PC-9 (cell line): ENCODE measurements at regions not wholly inside any gene's neighbourhood (a gene's known extent, or its start where the extent isn't known, plus 50 kb on each side); places are given as distances from the start of the nearest gene placed in this dataset.

Experiments used
- BruUV-seq: library from RNA; stranded (reverse); fragments of 400-500 nt; replicated peaks from 2 replicates; lab custom pipeline; 2021; lab: Mats Ljungman, UMichigan
- CTCF ChIA-PET: fragments of 300-600 bp; sonication (Branson Sonifier 250); formaldehyde crosslinking; loops from one replicate; lab custom pipeline; 2022; ENCODE audit warnings: antibody characterized with exemption; lab: Charles Lee
- POLR2A ChIA-PET: fragments of 300-600 bp; sonication (Branson Sonifier 250); formaldehyde crosslinking; loops from one replicate; lab custom pipeline; 2022; ENCODE audit warnings: antibody characterized with exemption; ENCODE audit not compliant: unreplicated experiment; lab: Charles Lee
- DNase-seq, 2 experiments: peaks; one replicate each; pipeline versions ENCODE4 v3.0.0 to v3.0.0-alpha.2; 2015 to 2022; ENCODE audit warnings: mixed read lengths in 1 of 2
- H2AFZ ChIP-seq: fragments of 200-600 bp; sonication (generic); 2 replicates; pipeline ENCODE4 v1.8.1; 2017; ENCODE audit warnings: antibody characterized with exemption
- H3F3A ChIP-seq: fragments of 200-600 bp; sonication (generic); 2 replicates; pipeline ENCODE4 v1.8.1; 2017; ENCODE audit warnings: antibody characterized with exemption, mild to moderate bottlenecking, low read depth; ENCODE audit not compliant: insufficient read depth
- H3K27ac ChIP-seq: fragments of 200-600 bp; sonication (generic); 2 replicates; pipeline ENCODE4 v1.6.1; 2016; ENCODE audit warnings: mixed run types
- H3K27me3 ChIP-seq: fragments of 200-600 bp; sonication (generic); 2 replicates; pipeline ENCODE4 v1.6.1; 2016; ENCODE audit warnings: low read depth, mixed run types; ENCODE audit not compliant: insufficient read depth
- H3K36me3 ChIP-seq: fragments of 200-600 bp; sonication (generic); 2 replicates; pipeline ENCODE4 v1.6.1; 2016; ENCODE audit warnings: low read depth, mixed run types
- H3K4me1 ChIP-seq: fragments of 200-600 bp; sonication (generic); replicated peaks from 2 replicates; pipeline ENCODE4 v1.6.1; 2016; ENCODE audit warnings: mixed run types; ENCODE audit not compliant: insufficient read depth
- H3K4me2 ChIP-seq: fragments of 200-600 bp; sonication (generic); 2 replicates; pipeline ENCODE4 v1.6.1; 2017; ENCODE audit warnings: mixed run types
- H3K4me3 ChIP-seq: fragments of 200-600 bp; sonication (generic); 2 replicates; pipeline ENCODE4 v1.6.1; 2016; ENCODE audit warnings: mixed run types
- H3K79me2 ChIP-seq: fragments of 200-600 bp; sonication (generic); 2 replicates; pipeline ENCODE4 v1.6.1; 2017; ENCODE audit warnings: low read depth, mixed run types
- H3K9me2 ChIP-seq: fragments of 200-600 bp; sonication (generic); 2 replicates; pipeline ENCODE4 v1.8.1; 2017; ENCODE audit warnings: mild to moderate bottlenecking; ENCODE audit not compliant: insufficient read depth
- H3K9me3 ChIP-seq: fragments of 200-600 bp; sonication (generic); 2 replicates; pipeline ENCODE4 v1.8.1; 2016; ENCODE audit warnings: low read depth; ENCODE audit not compliant: insufficient read depth
- H4K20me1 ChIP-seq: fragments of 200-600 bp; sonication (generic); 2 replicates; pipeline ENCODE4 v1.8.1; 2017; ENCODE audit not compliant: insufficient read depth
- CTCF ChIP-seq: fragments of 200-600 bp; sonication (generic); conservative IDR thresholded peaks from 2 replicates; pipeline ENCODE4 v1.6.1; 2017; ENCODE audit warnings: mixed run types, antibody characterized with exemption, mild to moderate bottlenecking, moderate library complexity
- EZH2 ChIP-seq: fragments of 200-600 bp; sonication (generic); IDR thresholded peaks from 2 replicates; pipeline ENCODE4 v1.8.0; 2017; ENCODE audit warnings: antibody characterized with exemption, low read depth
- intact Hi-C: fragments of 100-400 bp; cut with micrococcal nuclease; formaldehyde crosslinking; loops from one replicate; pipeline ENCODE4 v1.10.0; 2022; ENCODE audit not compliant: unreplicated experiment

DNA sequence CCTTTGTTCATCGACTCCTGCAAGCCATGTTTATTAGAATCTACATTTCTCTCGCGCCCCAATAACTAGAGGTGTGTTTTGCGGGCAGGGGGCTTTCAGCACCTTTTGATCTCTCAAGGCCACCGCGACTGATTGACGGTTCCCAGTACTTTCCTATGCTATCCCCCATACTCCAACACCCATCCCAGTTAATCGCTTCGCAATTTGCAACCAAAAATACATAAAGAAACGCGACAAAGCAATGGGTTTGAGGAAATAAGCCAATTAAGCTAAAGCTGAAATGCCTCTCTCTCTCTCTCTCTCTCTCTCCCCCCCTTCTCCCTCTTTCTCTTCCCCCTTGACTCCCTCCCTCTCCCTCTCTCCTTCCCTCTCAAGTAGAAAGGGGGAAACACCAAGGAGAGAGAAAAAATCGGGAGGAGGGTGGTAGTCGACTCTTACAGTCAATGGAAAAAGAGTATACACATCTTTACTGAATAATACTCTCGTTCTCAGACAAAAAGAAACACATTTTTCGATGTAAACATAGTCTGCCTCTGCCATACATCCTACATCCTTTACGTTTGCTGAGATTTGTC, 128.0 kb upstream of the DPYD start:
- Histone ChIP-seq H3K79me2 (no peaks in the 10 kb centered on the region), H2AFZ (no peak overlapping the region), H3K4me3 (no peak overlapping the region), H3K27ac (no peak overlapping the region), H3K36me3 (no peaks in the 10 kb centered on the region), H4K20me1 (no peaks in the 10 kb centered on the region), H3F3A (no peaks in the 10 kb centered on the region), H3K9me3 (no peaks in the 10 kb centered on the region), H3K27me3 (no peaks in the 10 kb centered on the region), H3K9me2 (no peaks in the 10 kb centered on the region), H3K4me1 (no peaks in the 10 kb centered on the region), H3K4me2 (no peak overlapping the region)
- TF ChIP-seq CTCF (no peak), EZH2 (no peak)
- intact Hi-C loops = loop anchor here (5.0 kb wide), 2 partner anchors 47 to 112 kb away; no protein-coding TSS in a partner anchor
- POLR2A ChIA-PET = interaction anchor here (0.8 kb wide), 1 partner anchor 176 kb away, joined by 10 read pairs; no protein-coding TSS in a partner anchor
- CTCF ChIA-PET = interaction anchor here (0.6 kb wide), 1 partner anchor 28 kb away, joined by 3 read pairs; no protein-coding TSS in a partner anchor
- BruUV-seq = no TSS peak
- no peak for DNase-seq

- no peak for TF ChIP-seq CTCF
- no peak for TF ChIP-seq EZH2
- Histone ChIP-seq H3K27me3 (no peaks in the 10 kb centered on the region), H3K9me3 (no peaks in the 10 kb centered on the region), H3K9me2 (no peaks in the 10 kb centered on the region), H3K36me3 (no peaks in the 10 kb centered on the region), H3F3A (no peaks in the 10 kb centered on the region), H4K20me1 (no peaks in the 10 kb centered on the region), H2AFZ (no peak overlapping the region), H3K4me1 (no peaks in the 10 kb centered on the region), H3K4me3 (no peak overlapping the region), H3K27ac (no peak overlapping the region), H3K4me2 (no peak overlapping the region), H3K79me2 (no peaks in the 10 kb centered on the region)
- CTCF ChIA-PET = interaction anchor here (0.6 kb wide), 1 partner anchor 28 kb away, joined by 3 read pairs; no protein-coding TSS in a partner anchor
- BruUV-seq = no TSS peak
- peak in 1 of 2 experiments; percentile 59 for DNase-seq
- intact Hi-C loops = loop anchor here (5.0 kb wide), 2 partner anchors 46 to 111 kb away; no protein-coding TSS in a partner anchor
- POLR2A ChIA-PET = interaction anchor here (0.8 kb wide), 1 partner anchor 175 kb away, joined by 10 read pairs; no protein-coding TSS in a partner anchor
Measured at GRCh38 chr1:98048244-98048643, 127.4 kb upstream of the DPYD start.

DNA sequence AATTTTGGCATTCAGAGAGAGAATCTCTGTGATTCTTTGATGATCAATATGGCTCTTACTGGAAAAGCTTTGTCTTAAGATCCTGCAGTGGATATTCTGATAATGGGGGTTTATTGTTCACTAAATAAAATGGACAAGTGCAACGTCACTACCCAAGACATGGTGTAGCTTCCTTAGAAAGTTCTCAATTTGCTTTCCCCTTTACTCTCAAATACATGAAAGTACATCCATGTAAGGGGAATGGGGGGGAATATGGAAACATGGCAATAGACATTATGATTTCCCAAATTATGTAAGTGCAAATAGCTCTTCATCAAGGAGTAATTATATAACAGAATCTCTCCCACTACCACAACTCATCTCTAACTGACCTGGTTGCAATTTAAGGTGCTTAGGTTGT, 126.3 kb upstream of the DPYD start:
- CTCF ChIA-PET = interaction anchor here (0.6 kb wide), 1 partner anchor 21 kb away, joined by 3 read pairs; no protein-coding TSS in a partner anchor
- no peaks in the 10 kb centered on the region for H3K9me3 ChIP-seq
- no peak overlapping the region for H3K27ac ChIP-seq
- H3K9me2 ChIP-seq = no peaks in the 10 kb centered on the region
- POLR2A ChIA-PET = interaction anchor here (0.6 kb wide), 1 partner anchor 197 kb away, joined by 9 read pairs; no protein-coding TSS in a partner anchor
- no peaks in the 10 kb centered on the region for H3K4me1 ChIP-seq
- H3K4me3 ChIP-seq = no peak overlapping the region
- TF ChIP-seq CTCF (no peak), EZH2 (no peak)
- no peaks in the 10 kb centered on the region for H3K79me2 ChIP-seq
- H3K4me2 ChIP-seq = no peak overlapping the region
- H3K36me3 ChIP-seq = no peaks in the 10 kb centered on the region
- no peaks in the 10 kb centered on the region for H3K27me3 ChIP-seq
- no peak for DNase-seq
- H4K20me1 ChIP-seq = no peaks in the 10 kb centered on the region
- intact Hi-C loops = loop anchor here (5.0 kb wide), 2 partner anchors 45 to 110 kb away; no protein-coding TSS in a partner anchor
- BruUV-seq = no TSS peak
- H2AFZ ChIP-seq = no peak overlapping the region
- no peaks in the 10 kb centered on the region for H3F3A ChIP-seq
